Breast epithelium (tissue), 4 donors: ENCODE measurements at regions not wholly inside any gene's neighbourhood (a gene's known extent, or its start where the extent isn't known, plus 50 kb on each side); places are given as distances from the start of the nearest gene placed in this dataset.

Experiments
- DNase-seq, 2 donors: peaks; one replicate each; pipeline ENCODE4 v3.0.0-alpha.2; 2019; ENCODE audit warnings: low spot score in 2 of 2
- H3K27ac ChIP-seq, 2 donors: fragments of 200-600 bp; sonication (generic) in 1 of 2; one replicate each; pipeline ENCODE4 v1.5.1; 2016 to 2019; ENCODE audit warnings: mild to moderate bottlenecking in 1 of 2
- H3K27me3 ChIP-seq, 2 donors: fragments of 200-600 bp; sonication (generic) in 1 of 2; one replicate each; pipeline versions ENCODE4 v1.5.1 to v1.6.0; 2017 to 2019; ENCODE audit warnings: control low read depth in 1 of 2, mild to moderate bottlenecking in 1 of 2
- H3K36me3 ChIP-seq: fragments of 200-600 bp; one replicate; pipeline ENCODE4 v1.5.1; 2019
- H3K4me1 ChIP-seq, 2 donors: fragments of 200-600 bp; sonication (generic); one replicate each; pipeline ENCODE4 v1.5.1; 2016 to 2019; ENCODE audit warnings: control low read depth in 1 of 2
- H3K4me3 ChIP-seq, 3 donors: fragments of 200-600 bp; sonication (generic); 1 replicate in 2 of 3; 2 replicates in 1 of 3; pipeline ENCODE4 v1.5.1; 2016 to 2019; ENCODE audit warnings: mild to moderate bottlenecking in 3 of 3, moderate library complexity in 2 of 3
- H3K9me3 ChIP-seq, 2 donors: fragments of 200-600 bp; sonication (generic) in 1 of 2; one replicate each; pipeline ENCODE4 v1.5.1; 2016 to 2019; ENCODE audit warnings: control low read depth in 1 of 2
- POLR2A ChIP-seq: fragments of 450-650 bp; IDR thresholded peaks from one replicate; pipeline ENCODE4 v1.6.1; 2016; ENCODE audit warnings: antibody characterized with exemption, mild to moderate bottlenecking, moderate library complexity
- POLR2AphosphoS5 ChIP-seq, 3 donors: sonication (generic); formaldehyde crosslinking; IDR thresholded peaks; one replicate each; pipeline ENCODE4 v1.6.1; 2017; ENCODE audit warnings: antibody characterized with exemption in 3 of 3
- intact Hi-C: fragments of 100-400 bp; cut with DNase I; formaldehyde crosslinking; loops from one replicate; pipeline ENCODE4 v1.15.1; 2023; ENCODE audit warnings: low total_unique reads
- TF ChIP-seq, protein P1 (sequence below), 3 donors: fragments of 450-650 bp; IDR thresholded peaks; one replicate each; pipeline ENCODE4 v1.5.1; 2016 to 2017; ENCODE audit warnings: antibody characterized with exemption in 3 of 3, mild to moderate bottlenecking in 3 of 3, moderate library complexity in 3 of 3

DNA sequence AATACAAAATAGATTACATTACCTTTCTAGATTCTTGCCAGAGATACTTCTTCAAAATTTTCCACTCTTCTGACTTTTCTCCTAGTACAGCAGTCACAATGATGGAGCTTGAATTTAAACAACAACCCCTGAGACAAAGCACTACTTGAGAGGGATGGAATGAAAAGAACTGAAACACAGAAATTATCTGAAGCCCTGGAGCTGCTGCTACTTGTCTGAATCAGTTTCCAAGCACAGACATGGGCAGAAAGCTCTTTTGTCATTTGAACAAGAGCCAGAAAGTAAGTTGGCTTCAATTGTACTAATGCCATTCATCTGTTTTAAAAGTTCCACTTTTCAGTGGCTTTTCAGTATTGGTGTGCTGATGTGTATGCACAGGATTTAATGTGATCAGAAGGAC is 718.5 kb upstream of the ARPP21 start:
- intact Hi-C loops: no loop called here
- TF ChIP-seq, protein P1, sequence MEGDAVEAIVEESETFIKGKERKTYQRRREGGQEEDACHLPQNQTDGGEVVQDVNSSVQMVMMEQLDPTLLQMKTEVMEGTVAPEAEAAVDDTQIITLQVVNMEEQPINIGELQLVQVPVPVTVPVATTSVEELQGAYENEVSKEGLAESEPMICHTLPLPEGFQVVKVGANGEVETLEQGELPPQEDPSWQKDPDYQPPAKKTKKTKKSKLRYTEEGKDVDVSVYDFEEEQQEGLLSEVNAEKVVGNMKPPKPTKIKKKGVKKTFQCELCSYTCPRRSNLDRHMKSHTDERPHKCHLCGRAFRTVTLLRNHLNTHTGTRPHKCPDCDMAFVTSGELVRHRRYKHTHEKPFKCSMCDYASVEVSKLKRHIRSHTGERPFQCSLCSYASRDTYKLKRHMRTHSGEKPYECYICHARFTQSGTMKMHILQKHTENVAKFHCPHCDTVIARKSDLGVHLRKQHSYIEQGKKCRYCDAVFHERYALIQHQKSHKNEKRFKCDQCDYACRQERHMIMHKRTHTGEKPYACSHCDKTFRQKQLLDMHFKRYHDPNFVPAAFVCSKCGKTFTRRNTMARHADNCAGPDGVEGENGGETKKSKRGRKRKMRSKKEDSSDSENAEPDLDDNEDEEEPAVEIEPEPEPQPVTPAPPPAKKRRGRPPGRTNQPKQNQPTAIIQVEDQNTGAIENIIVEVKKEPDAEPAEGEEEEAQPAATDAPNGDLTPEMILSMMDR (IDR thresholded peaks at IDR 0.05): no peak
- TF ChIP-seq POLR2AphosphoS5 (IDR thresholded peaks at IDR 0.05) (no peak), POLR2A (no peak)
- Histone ChIP-seq H3K27ac (no peak overlapping the region), H3K9me3 (no peaks in the 10 kb centered on the region), H3K4me1 (no peaks in the 10 kb centered on the region), H3K36me3 (no peaks in the 10 kb centered on the region), H3K27me3 (no peaks in the 10 kb centered on the region), H3K4me3 (no peak overlapping the region)
- no peak for DNase-seq

DNA sequence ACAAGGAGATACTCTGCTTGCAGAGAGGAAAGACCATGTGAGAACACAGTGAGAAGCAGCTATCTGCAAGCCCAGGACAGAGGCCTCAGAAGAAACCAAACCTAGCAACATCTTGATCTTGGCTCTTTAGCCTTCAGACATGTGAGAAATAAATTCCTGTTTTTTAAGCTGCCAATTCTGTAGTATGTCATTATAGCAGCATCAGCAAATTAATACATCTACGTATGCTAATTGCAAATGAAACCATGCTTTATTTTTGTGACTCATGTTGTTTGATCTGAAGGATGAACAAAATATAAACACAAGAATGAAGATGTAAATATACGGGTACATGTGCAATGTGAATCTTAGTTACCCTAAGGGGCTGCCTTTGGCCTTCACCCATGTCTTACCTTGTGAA is 714.4 kb upstream of the ARPP21 start:
- H3K27me3 ChIP-seq: no peaks in the 10 kb centered on the region
- intact Hi-C loops: no loop called here
- TF ChIP-seq POLR2A: no peak
- TF ChIP-seq, protein P1 (IDR thresholded peaks at IDR 0.05): no peak
- TF ChIP-seq POLR2AphosphoS5 (IDR thresholded peaks at IDR 0.05): no peak
- H3K4me1 ChIP-seq: no peaks in the 10 kb centered on the region
- no peak for DNase-seq
- H3K36me3 ChIP-seq: no peaks in the 10 kb centered on the region
- no peaks in the 10 kb centered on the region for H3K9me3 ChIP-seq
- no peak overlapping the region for H3K4me3 ChIP-seq
- H3K27ac ChIP-seq: no peak overlapping the region

DNA sequence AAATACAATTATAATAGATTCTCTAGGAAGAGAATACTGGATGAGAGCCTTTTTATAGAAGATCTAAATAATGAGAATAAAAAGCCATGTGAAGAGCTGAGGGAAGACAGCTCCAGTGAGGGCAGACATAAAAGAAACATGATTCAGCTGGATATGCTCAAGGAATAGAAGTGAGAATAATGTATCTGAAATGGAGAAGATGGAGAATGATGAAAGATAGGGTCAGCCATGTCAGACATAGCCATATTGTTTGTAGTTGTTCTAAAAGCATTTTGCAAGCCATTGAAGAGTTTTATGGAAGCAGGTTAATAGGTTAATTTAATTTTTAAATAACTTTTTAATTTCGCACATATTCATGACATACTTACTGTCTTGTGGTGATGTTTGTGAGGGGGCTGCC is 713.5 kb upstream of the ARPP21 start:
- TF ChIP-seq POLR2A: no peak
- TF ChIP-seq, protein P1 (IDR thresholded peaks at IDR 0.05): no peak
- TF ChIP-seq POLR2AphosphoS5 (IDR thresholded peaks at IDR 0.05): no peak
- no peak for DNase-seq
- Histone ChIP-seq H3K27me3 (no peaks in the 10 kb centered on the region), H3K4me3 (no peak overlapping the region), H3K9me3 (no peaks in the 10 kb centered on the region), H3K36me3 (no peaks in the 10 kb centered on the region), H3K4me1 (no peaks in the 10 kb centered on the region), H3K27ac (no peak overlapping the region)
- intact Hi-C loops: no loop called here

DNA sequence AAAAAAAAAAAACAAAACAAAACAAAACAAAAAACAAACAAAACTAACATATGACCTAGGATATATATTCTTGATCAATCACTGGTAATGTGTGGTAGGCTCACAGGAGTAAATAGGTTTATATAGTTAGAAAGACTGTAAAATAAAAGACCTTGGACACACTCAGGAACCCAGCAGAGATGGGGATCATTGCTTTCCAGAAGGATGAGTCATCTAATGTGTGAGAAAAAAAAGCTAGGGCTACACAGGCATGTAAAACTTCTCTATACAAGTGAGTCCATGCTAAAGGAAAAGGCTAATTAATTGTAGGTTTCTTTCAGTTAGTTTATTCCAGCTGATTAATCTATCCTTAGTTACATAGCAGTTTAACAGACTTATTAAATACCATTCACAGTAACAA is 710.3 kb upstream of the ARPP21 start:
- DNase-seq: no peak
- intact Hi-C loops: no loop called here
- TF ChIP-seq POLR2A (no peak), POLR2AphosphoS5 (IDR thresholded peaks at IDR 0.05) (no peak)
- TF ChIP-seq, protein P1 (IDR thresholded peaks at IDR 0.05): no peak
- H3K4me3 ChIP-seq: no peak overlapping the region
- H3K4me1 ChIP-seq: no peaks in the 10 kb centered on the region
- no peaks in the 10 kb centered on the region for H3K9me3 ChIP-seq
- H3K27me3 ChIP-seq: no peaks in the 10 kb centered on the region
- no peak overlapping the region for H3K27ac ChIP-seq
- no peaks in the 10 kb centered on the region for H3K36me3 ChIP-seq

DNA sequence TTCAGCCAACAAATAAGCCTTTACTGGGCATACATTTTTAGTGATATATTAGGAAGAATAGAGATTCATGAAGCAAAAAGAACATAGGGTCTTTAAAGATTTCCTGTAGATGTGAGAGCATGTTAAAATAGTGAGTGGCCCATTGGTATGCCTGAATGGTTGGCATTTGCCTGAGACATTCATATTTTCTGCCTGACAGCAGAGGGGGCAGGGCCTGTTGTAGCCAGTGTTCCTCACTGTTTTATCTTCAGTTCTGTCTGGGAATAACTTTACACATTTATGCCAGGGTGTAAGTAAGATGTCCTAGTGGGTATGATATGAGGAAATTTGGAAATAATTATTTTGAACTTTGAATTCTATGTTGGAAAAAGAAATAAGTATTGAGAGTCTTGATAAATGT is 704.7 kb upstream of the ARPP21 start:
- intact Hi-C loops: no loop called here
- H3K4me3 ChIP-seq: no peak overlapping the region
- H3K9me3 ChIP-seq: peaks cover 0 to 14% of the 10 kb centered on the region in 2 donors
- H3K36me3 ChIP-seq: no peaks in the 10 kb centered on the region
- no peak for DNase-seq
- H3K4me1 ChIP-seq: no peaks in the 10 kb centered on the region
- no peak overlapping the region for H3K27ac ChIP-seq
- H3K27me3 ChIP-seq: no peaks in the 10 kb centered on the region
- no peak for TF ChIP-seq POLR2AphosphoS5 (IDR thresholded peaks at IDR 0.05)
- TF ChIP-seq, protein P1 (IDR thresholded peaks at IDR 0.05): no peak
